HepG2 (cell line): ENCODE measurements at regions not wholly inside any gene's neighbourhood (a gene's known extent, or its start where the extent isn't known, plus 50 kb on each side); places are given as distances from the start of the nearest gene placed in this dataset.
A peak's percentile ranks its signal among the peaks of the same experiment; 100 is the strongest.

Experiments
- ATAC-seq: fragments of 200-7000 bp; cut with Tn5 transposase; 3 replicates; pipeline ENCODE4 v1.9.1; 2020; ENCODE audit warnings: mild to moderate bottlenecking, moderate library complexity
- BruUV-seq: library from RNA; stranded (reverse); fragments of 400-500 nt; replicated peaks from 2 replicates; lab custom pipeline; 2021; lab: Mats Ljungman, UMichigan
- CTCF ChIA-PET: fragments of 300-600 bp; formaldehyde crosslinking; extraction: SDS; loops from one replicate; lab custom pipeline; 2021; ENCODE audit warnings: low total read pairs, inconsistent platforms, low intra/inter-chr PET ratio; lab: Yijun Ruan, JAX
- POLR2A ChIA-PET: fragments of 350-600 bp; sonication (Branson Sonifier 250); formaldehyde crosslinking; loops from one replicate; lab custom pipeline; 2020; ENCODE audit warnings: antibody characterized with exemption, inconsistent platforms; lab: Yijun Ruan, JAX
- DNase-seq: peaks from one replicate; pipeline ENCODE4 v3.0.0-alpha.2; 2015; ENCODE audit warnings: low spot score
- FAIRE-seq: peaks from 3 replicates; lab custom pipeline; 2011; peaks lifted over from hg19 to GRCh38; lab: Jason Lieb, UNC
- H2AFZ ChIP-seq: one replicate; pipeline ENCODE4 v1.6.1; 2011; ENCODE audit warnings: low read length, inconsistent platforms
- H3K27ac ChIP-seq: fragments of 300-600 bp; 3 replicates; pipeline ENCODE4 v1.8.0; 2011; ENCODE audit warnings: mixed run types, mild to moderate bottlenecking, mixed read lengths, low read length, inconsistent platforms; ENCODE audit not compliant: insufficient read depth; ENCODE audit errors: extremely low read length
- H3K27me3 ChIP-seq, 2 experiments: fragments of 200-600 bp in 1 of 2; 2 replicates in 1 of 2; 3 replicates in 1 of 2; pipeline versions ENCODE4 v1.6.0 to v1.8.0; 2011; ENCODE audit warnings: low read length in 2 of 2, mild to moderate bottlenecking in 2 of 2, moderate library complexity in 2 of 2, inconsistent platforms in 1 of 2; ENCODE audit not compliant: insufficient read depth in 2 of 2, control insufficient read depth in 1 of 2
- H3K36me3 ChIP-seq, 2 experiments: fragments of 200-600 bp in 1 of 2; replicated peaks in 1 of 2; 2 replicates in 1 of 2; 3 replicates in 1 of 2; pipeline versions ENCODE4 v1.5.1 to v1.8.0; 2011; ENCODE audit warnings: low read length in 2 of 2, inconsistent platforms in 1 of 2; ENCODE audit not compliant: insufficient read depth in 2 of 2, control insufficient read depth in 1 of 2
- H3K4me1 ChIP-seq: 2 replicates; pipeline ENCODE4 v1.5.1; 2012; ENCODE audit warnings: low read length, inconsistent platforms; ENCODE audit not compliant: insufficient read depth
- H3K4me2 ChIP-seq: 2 replicates; pipeline ENCODE4 v1.6.0; 2011; ENCODE audit warnings: low read depth, low read length, inconsistent platforms
- H3K4me3 ChIP-seq, 3 experiments: fragments of 200-600 bp in 1 of 3; sonication (generic), shearing (Covaris generic) in 1 of 3; replicated peaks in 1 of 3; 2 replicates each; pipeline ENCODE4 v1.5.1; 2011 to 2016; ENCODE audit warnings: low read length in 3 of 3, inconsistent platforms in 2 of 3, low read depth in 2 of 3, mild to moderate bottlenecking in 2 of 3, control low read depth in 1 of 3, mixed read lengths in 1 of 3; ENCODE audit not compliant: insufficient read depth in 1 of 3
- H3K79me2 ChIP-seq: one replicate; pipeline ENCODE4 v1.6.1; 2011; ENCODE audit warnings: low read length, inconsistent platforms; ENCODE audit not compliant: insufficient read depth
- H3K9ac ChIP-seq: 2 replicates; pipeline ENCODE4 v1.6.0; 2011; ENCODE audit warnings: mild to moderate bottlenecking, low read depth, low read length, inconsistent platforms; ENCODE audit not compliant: insufficient read depth
- H3K9me3 ChIP-seq: 2 replicates; pipeline ENCODE4 v1.5.1; 2012; ENCODE audit warnings: mild to moderate bottlenecking, low read length
- H4K20me1 ChIP-seq: 2 replicates; pipeline ENCODE4 v1.6.0; 2011; ENCODE audit warnings: inconsistent platforms, mild to moderate bottlenecking, low read length, moderate library complexity; ENCODE audit not compliant: insufficient read depth
- AGO1 ChIP-seq: fragments of 200-400 bp; formaldehyde crosslinking; IDR thresholded peaks from 2 replicates; pipeline ENCODE4 v1.6.1; 2017; ENCODE audit warnings: mild to moderate bottlenecking, low read depth, low read length, moderate library complexity; ENCODE audit not compliant: poor library complexity, severe bottlenecking
- AGO2 ChIP-seq: fragments of 200-400 bp; formaldehyde crosslinking; optimal IDR thresholded peaks from 2 replicates; pipeline ENCODE3; 2017; ENCODE audit warnings: mild to moderate bottlenecking, low read depth, low read length, moderate library complexity
- EZH2 ChIP-seq: conservative IDR thresholded peaks from 2 replicates; pipeline ENCODE4 v1.6.1; 2012; ENCODE audit warnings: mild to moderate bottlenecking, low read depth, low read length, moderate library complexity
- MNT ChIP-seq: fragments of 450-650 bp; IDR thresholded peaks from 2 replicates; pipeline ENCODE4 v1.6.1; 2016
- SMAD9 ChIP-seq: sonication (generic); formaldehyde crosslinking; IDR thresholded peaks from 2 replicates; pipeline ENCODE4 v1.5.1; 2020; ENCODE audit warnings: mild to moderate bottlenecking, missing genetic modification reagents
- TCF7L2 ChIP-seq: IDR thresholded peaks from 2 replicates; pipeline ENCODE4 v1.6.1; 2011; ENCODE audit warnings: mild to moderate bottlenecking, low read depth, low read length, moderate library complexity
- ZBTB38 ChIP-seq: sonication (generic); formaldehyde crosslinking; IDR thresholded peaks from 2 replicates; pipeline ENCODE4 v1.5.1; 2020; ENCODE audit warnings: mild to moderate bottlenecking, missing genetic modification reagents
- ZFP36 ChIP-seq: fragments of 150-350 bp; IDR thresholded peaks from 2 replicates; pipeline ENCODE4 v1.6.1; 2018; ENCODE audit warnings: borderline replicate concordance, low read length, low read depth; ENCODE audit not compliant: partially characterized antibody
- ZMYM2 ChIP-seq: sonication (generic); formaldehyde crosslinking; IDR thresholded peaks from 2 replicates; pipeline ENCODE4 v1.8.0; 2022; ENCODE audit warnings: mild to moderate bottlenecking, missing genetic modification reagents
- ZNF367 ChIP-seq: sonication (generic); formaldehyde crosslinking; IDR thresholded peaks from 2 replicates; pipeline ENCODE4 v1.4.0; 2020; ENCODE audit warnings: missing genetic modification reagents, borderline replicate concordance
- ZNF615 ChIP-seq: sonication (generic); formaldehyde crosslinking; IDR thresholded peaks from 2 replicates; pipeline ENCODE4 v1.5.0; 2020; ENCODE audit warnings: mild to moderate bottlenecking, missing genetic modification reagents, borderline replicate concordance
- ZNF776 ChIP-seq: sonication (generic); formaldehyde crosslinking; IDR thresholded peaks from 2 replicates; pipeline ENCODE4 v1.4.0; 2020; ENCODE audit warnings: mild to moderate bottlenecking, missing genetic modification reagents
- ZXDC ChIP-seq: sonication (generic); formaldehyde crosslinking; IDR thresholded peaks from 2 replicates; pipeline ENCODE4 v1.5.0; 2020; ENCODE audit warnings: mild to moderate bottlenecking, missing genetic modification reagents
- WGBS: methylation state at CpG from one replicate; pipeline ENCODE4 v1.1.6; 2017; ENCODE audit warnings: low lambda C conversion rate; 5-methylcytosine and 5-hydroxymethylcytosine counted together
- in situ Hi-C: cut with HindIII; loops from 2 replicates; pipeline ENCODE4 v1.10.0; 2017; ENCODE audit warnings: low pct_unique_long_range_greater_than_20kb; ENCODE audit not compliant: extremely low pct_ligation_motif_present
- intact Hi-C: fragments of 100-400 bp; cut with micrococcal nuclease; formaldehyde crosslinking; loops from one replicate; pipeline ENCODE4 v1.10.0; 2022; ENCODE audit not compliant: unreplicated experiment
- TF ChIP-seq, protein P1 (sequence below): sonication (generic); formaldehyde crosslinking; conservative IDR thresholded peaks from 2 replicates; pipeline ENCODE4 v1.4.0; 2020; ENCODE audit warnings: mild to moderate bottlenecking, missing genetic modification reagents, moderate library complexity
- TF ChIP-seq, protein P2 (sequence below): sonication (generic); formaldehyde crosslinking; IDR thresholded peaks from 2 replicates; pipeline ENCODE4 v1.4.0; 2020; ENCODE audit warnings: missing genetic modification reagents, low read depth, mild to moderate bottlenecking, borderline replicate concordance

GRCh38 chr9:129561594-129562281 is 59.2 kb downstream of the C9orf50 start:
- ChIA-PET POLR2A (interaction anchor here (1.2 to 5.6 kb wide), 7 partner anchors 7 to 422 kb away, joined by 3 to 136 read pairs (median 23); no protein-coding TSS in a partner anchor), CTCF (no interaction called here)
- no TSS peak for BruUV-seq
- Histone ChIP-seq H4K20me1 (no peaks in the 10 kb centered on the region), H3K36me3 (no peaks in the 10 kb centered on the region; a peak in 1 of 5 replicates), H3K4me3 (no peak overlapping the region), H3K27ac (peak overlapping the region; percentile 48), H3K9ac (peak overlapping the region; percentile 36; the same call in 1 of the 2 replicates), H3K27me3 (no peaks in the 10 kb centered on the region), H3K9me3 (no peaks in the 10 kb centered on the region), H2AFZ (no peak overlapping the region), H3K79me2 (peaks cover 5% of the 10 kb centered on the region), H3K4me2 (no peak overlapping the region), H3K4me1 (peaks cover 84% of the 10 kb centered on the region)
- intact Hi-C loops (no loop called here), in situ Hi-C loops (no loop called here)
- 85% methylated on average over 16 of the region's 28 CpGs for WGBS
- no peak for FAIRE-seq
- ATAC-seq, result no peak
- DNase-seq, result no peak
- TF ChIP-seq, protein P1, sequence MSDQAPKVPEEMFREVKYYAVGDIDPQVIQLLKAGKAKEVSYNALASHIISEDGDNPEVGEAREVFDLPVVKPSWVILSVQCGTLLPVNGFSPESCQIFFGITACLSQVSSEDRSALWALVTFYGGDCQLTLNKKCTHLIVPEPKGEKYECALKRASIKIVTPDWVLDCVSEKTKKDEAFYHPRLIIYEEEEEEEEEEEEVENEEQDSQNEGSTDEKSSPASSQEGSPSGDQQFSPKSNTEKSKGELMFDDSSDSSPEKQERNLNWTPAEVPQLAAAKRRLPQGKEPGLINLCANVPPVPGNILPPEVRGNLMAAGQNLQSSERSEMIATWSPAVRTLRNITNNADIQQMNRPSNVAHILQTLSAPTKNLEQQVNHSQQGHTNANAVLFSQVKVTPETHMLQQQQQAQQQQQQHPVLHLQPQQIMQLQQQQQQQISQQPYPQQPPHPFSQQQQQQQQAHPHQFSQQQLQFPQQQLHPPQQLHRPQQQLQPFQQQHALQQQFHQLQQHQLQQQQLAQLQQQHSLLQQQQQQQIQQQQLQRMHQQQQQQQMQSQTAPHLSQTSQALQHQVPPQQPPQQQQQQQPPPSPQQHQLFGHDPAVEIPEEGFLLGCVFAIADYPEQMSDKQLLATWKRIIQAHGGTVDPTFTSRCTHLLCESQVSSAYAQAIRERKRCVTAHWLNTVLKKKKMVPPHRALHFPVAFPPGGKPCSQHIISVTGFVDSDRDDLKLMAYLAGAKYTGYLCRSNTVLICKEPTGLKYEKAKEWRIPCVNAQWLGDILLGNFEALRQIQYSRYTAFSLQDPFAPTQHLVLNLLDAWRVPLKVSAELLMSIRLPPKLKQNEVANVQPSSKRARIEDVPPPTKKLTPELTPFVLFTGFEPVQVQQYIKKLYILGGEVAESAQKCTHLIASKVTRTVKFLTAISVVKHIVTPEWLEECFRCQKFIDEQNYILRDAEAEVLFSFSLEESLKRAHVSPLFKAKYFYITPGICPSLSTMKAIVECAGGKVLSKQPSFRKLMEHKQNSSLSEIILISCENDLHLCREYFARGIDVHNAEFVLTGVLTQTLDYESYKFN (CRISPR knock-in tag), result no peak
- TF ChIP-seq AGO2, result peak; percentile 86
- no peak for TF ChIP-seq ZNF615 (CRISPR knock-in tag)
- TF ChIP-seq, protein P2, sequence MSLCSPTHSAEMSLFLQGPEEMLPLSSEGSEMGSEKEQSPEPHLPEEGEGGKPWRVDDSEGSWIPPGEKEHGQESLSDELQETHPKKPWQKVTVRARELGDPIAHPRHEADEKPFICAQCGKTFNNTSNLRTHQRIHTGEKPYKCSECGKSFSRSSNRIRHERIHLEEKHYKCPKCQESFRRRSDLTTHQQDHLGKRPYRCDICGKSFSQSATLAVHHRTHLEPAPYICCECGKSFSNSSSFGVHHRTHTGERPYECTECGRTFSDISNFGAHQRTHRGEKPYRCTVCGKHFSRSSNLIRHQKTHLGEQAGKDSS (CRISPR knock-in tag), result no peak
- TF ChIP-seq ZXDC (CRISPR knock-in tag), result no peak
- TF ChIP-seq TCF7L2, result no peak
- TF ChIP-seq ZMYM2, result no peak
- TF ChIP-seq EZH2, result no peak
- no peak for TF ChIP-seq ZNF776 (CRISPR knock-in tag)
- TF ChIP-seq AGO1, result peak; percentile 63
- no peak for TF ChIP-seq ZFP36
- TF ChIP-seq MNT, result no peak
- no peak for TF ChIP-seq SMAD9 (CRISPR knock-in tag)
- peak; percentile 69; the same call in 1 of the 2 replicates for TF ChIP-seq ZBTB38 (CRISPR knock-in tag)
- no peak for TF ChIP-seq ZNF367
